Neural progenitor cell (in vitro differentiated cells): ENCODE measurements at regions not wholly inside any gene's neighbourhood (a gene's known extent, or its start where the extent isn't known, plus 50 kb on each side); places are given as distances from the start of the nearest gene placed in this dataset.

ENCODE experiments used
- CTCF ChIP-seq: fragments of 200-600 bp; sonication (generic); IDR thresholded peaks from 2 replicates; pipeline ENCODE4 v1.5.1; 2017; ENCODE audit warnings: antibody characterized with exemption, mild to moderate bottlenecking
- EZH2 ChIP-seq: fragments of 200-600 bp; sonication (generic); IDR thresholded peaks from 2 replicates; pipeline ENCODE4 v1.6.1; 2017; ENCODE audit warnings: antibody characterized with exemption, mild to moderate bottlenecking, moderate library complexity

- TF ChIP-seq EZH2, result no peak
- no peak for TF ChIP-seq CTCF
Observed at GRCh38 chr6:11449408-11449807, 88.1 kb upstream of the TMEM170B start.
